CD4-positive, alpha-beta T cell treated with Interleukin-15 for 4 hours (primary cell): ENCODE measurements at regions not wholly inside any gene's neighbourhood (a gene's known extent, or its start where the extent isn't known, plus 50 kb on each side); places are given as distances from the start of the nearest gene placed in this dataset.
"Not testable (repeated sequence)": the region's sequence is repeated elsewhere in the genome, so short reads cannot be mapped to it uniquely, and the experiment has no call there.

Source experiments
- DNase-seq: peaks from one replicate; pipeline ENCODE4 v3.0.0-alpha.2; 2020; ENCODE audit warnings: low spot score

GRCh38 chr21:16224756-16225155, 495.0 kb downstream of the USP25 start:
- not testable (repeated sequence) for DNase-seq

DNA sequence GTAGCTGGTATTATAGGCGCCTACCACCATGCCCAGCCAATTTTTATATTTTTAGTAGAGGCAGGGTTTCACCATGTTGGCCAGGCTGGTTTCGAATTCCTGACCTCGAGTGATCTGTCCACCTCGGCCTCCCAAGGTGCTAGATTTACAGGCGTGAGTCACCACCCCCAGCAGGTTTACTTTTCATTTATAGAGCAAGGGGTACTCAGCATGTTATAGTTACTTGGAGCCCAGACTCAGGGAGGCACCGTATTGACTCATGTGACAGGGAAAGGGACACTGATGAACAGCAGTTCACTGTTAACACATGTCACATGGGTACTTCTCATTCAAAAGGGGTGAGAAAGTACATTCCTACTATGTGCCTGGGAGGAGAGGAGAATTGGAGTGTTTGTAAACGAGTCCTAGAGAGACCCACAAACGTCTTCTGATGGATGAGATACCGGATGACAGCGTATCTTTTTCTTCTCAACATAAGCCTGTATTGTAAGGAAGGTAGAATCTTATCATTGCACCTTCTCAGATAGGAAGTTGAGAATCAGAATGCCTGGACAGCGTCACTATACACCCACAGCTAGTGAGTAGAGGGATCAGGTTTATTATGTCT, 510.0 kb downstream of the USP25 start:
- DNase-seq: no peak

- DNase-seq: no peak
Measured at GRCh38 chr21:16241016-16241415, 511.2 kb downstream of the USP25 start.

- DNase-seq: no peak
Measured at GRCh38 chr21:16241479-16241963, 511.7 kb downstream of the USP25 start.

DNA sequence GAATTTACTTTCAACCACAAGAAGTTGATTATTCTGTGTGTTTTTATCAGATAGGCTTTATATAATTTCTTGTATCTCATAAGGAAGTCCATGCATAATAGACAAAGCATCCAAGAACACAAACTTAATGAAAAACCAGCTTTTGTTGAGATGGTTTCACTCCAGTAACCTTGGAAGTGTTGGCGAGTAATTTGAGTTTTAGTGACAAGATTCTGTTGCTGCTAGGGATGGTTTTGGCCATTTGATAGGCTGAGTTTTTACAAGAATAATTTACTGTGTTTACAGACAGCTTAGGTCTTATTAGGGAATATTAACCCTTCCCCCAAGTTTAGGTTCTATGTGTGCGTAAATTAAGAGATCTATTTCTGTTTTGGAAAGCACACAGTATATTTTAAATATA, 513.6 kb downstream of the USP25 start:
- DNase-seq: no peak

GRCh38 chr21:16248705-16249104, 518.9 kb downstream of the USP25 start:
- no peak for DNase-seq

GRCh38 chr21:16250273-16250672, 520.5 kb downstream of the USP25 start:
- DNase-seq: no peak

DNA sequence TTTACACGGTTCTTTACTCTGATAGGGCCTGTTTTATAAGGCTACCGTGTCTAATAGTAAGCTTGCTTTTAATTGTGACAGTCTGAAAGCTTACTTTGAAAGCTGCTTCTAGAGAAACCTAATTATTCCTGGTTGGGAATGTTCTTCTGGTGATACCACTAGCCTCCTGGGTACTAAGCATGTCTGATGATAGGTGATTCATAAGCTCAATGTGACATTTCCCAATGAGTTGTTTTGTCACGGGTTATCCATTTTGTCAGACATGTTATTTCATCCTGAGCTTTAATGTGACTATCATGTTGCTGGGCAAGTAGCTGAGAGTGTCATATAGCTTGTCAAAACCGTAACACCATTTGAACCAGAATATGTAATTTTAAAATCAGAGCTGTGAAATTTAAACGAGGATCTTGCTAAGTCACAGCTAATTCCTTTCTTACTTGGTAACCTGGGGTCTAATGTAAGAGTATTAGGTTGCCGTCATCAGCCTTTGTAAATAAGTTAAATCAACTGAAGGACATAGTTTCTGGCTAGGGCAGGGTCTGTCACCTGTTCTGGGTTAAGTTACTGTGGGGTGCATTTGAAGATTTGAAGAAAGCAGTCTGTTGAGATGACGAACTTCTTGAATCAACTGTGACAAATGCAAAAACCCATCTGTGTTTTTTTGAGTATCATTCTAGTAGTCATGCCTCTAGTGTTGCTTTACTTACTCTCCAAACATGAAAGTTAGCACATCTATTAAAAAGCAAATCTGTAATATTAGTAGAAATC, 529.2 kb downstream of the USP25 start:
- DNase-seq: no peak

- DNase-seq: no peak
Measured at GRCh38 chr21:16262091-16262490, 532.3 kb downstream of the USP25 start.

- DNase-seq: no peak
Measured at GRCh38 chr21:16264319-16264718, 534.5 kb downstream of the USP25 start.

- DNase-seq: no peak
Measured at GRCh38 chr21:16269476-16269875, 539.7 kb downstream of the USP25 start.

- DNase-seq: no peak
Measured at GRCh38 chr21:16279731-16280581, 550.2 kb downstream of the USP25 start.

GRCh38 chr21:16280686-16281091, 550.9 kb downstream of the USP25 start:
- DNase-seq: no peak

- no peak for DNase-seq
Measured at GRCh38 chr21:16283516-16283915, 553.7 kb downstream of the USP25 start.

DNA sequence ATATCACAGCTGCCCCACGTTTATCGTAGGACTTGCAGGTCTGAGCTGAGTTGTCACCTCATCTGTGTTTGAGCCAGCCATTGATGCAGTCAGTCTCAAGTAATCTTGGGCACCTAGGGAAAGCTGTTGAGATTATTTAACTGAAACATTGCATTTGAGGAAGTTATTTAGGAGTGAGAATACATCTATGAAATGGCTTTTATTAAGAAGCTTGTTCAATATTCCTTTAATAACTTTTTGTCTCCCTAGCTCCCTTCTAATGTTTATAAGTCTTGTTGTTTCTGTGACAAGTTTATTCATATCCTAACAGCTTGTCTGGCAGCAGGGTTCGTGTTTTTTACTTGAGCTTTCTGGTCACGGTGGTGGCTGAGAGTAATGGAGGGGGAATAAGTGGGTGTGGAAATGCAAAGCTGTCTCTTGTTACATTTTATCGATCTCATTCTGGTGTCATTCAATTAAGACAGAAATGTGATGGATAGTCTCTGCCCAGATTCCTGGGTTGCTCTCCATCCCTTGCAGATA, 555.9 kb downstream of the USP25 start:
- no peak for DNase-seq

- no peak for DNase-seq
Measured at GRCh38 chr21:16287046-16287445, 557.3 kb downstream of the USP25 start.

GRCh38 chr21:16291296-16291695, 561.5 kb downstream of the USP25 start:
- no peak for DNase-seq

DNA sequence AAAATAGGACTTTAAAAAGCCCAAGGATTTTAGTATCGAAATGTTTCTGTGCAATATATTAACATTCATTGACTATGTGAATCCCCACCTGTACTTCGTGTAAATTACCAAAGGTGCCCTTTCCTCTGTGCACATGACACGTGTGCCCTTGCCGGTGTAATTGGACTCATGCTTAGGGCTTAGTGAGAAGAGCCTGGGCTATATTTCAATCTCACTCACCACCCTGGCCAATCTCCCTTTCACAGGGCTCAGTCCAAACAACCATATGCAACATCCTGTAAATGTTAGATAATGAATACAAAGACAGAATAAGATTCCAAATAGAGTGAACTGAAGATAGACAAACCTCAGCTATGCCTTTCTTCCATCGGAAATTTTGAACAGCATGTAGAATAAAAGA, 564.3 kb downstream of the USP25 start:
- DNase-seq: no peak

DNA sequence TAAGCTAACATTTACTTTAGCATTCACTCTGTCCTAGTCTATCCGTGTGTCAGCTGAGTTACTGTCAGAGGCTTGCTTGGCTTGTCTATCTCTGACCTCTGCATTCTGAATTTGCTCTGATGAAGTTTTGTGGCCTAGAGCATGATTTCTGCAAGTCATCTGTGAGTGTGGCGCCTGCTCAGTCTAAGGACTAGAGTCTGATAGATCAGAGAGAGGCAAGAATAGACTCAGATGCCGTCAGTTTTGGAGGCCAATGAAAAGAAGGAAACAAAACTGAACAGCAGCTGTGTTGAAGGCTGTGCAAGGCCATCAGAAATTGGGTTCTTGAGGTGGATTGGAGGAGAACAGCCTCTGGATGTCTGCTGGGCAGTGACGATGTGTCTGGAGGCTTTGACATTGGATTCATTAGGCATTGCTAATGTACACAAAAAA, 573.1 kb downstream of the USP25 start:
- DNase-seq: no peak

DNA sequence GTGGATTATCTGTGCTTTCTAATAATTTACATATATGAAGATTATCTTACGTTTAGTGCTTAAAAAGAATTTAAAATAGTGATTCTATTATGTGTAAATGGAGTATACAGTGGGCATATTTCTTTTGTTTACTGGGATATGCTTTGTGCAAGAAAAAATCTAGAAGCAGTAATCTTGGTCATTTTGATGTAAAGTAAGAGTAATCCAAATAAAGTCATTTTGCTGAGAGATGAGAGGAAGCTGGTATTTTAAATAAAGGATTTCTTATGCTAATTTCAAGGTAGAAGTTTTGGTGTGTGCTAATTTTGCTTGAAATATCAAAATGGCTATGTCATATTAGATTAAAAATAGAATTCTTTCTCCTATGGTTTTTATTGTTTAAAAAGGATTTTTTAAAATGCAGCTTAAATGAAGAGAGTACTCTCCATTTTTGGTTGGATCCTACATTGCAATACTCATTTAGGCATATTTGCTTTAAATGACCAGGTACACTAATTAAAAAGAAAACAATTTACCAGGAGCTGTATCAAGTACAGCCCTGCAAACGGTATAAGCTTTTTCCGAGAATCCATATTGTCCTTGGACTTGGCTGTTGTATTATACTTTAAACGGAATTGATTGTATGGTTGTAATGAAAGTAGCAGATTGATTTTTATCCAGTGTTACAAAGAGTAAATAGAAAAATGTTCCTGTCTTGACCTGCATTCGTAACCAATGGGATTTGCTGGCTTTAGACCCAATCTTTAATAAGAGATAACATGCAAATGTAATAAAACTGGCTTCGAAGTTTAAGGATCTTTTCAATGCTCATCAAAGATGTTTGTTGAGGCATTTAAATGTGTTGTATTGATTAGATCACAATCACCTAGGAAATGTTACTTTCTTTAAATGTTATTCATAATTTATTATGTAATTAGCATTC, 574.7 kb downstream of the USP25 start:
- DNase-seq: no peak

- no peak for DNase-seq
Measured at GRCh38 chr21:16305686-16306085, 575.9 kb downstream of the USP25 start.
